ENCODE measurements at regions not wholly inside any gene's neighbourhood (a gene's known extent, or its start where the extent isn't known, plus 50 kb on each side); places are given as distances from the start of the nearest gene placed in this dataset.

DNA sequence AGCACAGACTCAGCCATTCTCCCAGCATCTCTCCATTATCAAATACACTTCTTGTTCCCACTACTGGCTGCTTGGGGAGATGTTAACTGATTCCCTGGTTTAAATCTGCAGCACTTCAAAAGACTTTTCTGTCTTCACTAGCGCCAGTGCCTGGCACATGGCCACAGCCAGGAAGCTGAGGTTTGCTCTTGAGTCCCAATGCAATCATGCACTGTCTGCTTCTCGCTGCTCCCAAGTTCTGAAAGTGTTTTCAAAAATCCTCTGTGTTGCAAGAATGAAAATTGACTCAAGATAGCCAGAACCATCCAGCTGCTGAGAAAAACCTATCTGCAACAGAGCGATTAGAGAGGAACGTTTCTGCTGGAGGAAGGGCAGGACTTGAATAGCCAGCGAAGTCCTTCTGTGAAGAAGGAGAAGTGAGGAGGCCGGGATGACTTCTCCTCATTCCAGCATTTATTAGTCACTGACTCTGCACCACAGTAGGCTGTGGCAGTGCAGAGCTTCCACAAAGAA is 358.4 kb upstream of the NR2F2 start:
- TF ChIP-seq, protein P1, sequence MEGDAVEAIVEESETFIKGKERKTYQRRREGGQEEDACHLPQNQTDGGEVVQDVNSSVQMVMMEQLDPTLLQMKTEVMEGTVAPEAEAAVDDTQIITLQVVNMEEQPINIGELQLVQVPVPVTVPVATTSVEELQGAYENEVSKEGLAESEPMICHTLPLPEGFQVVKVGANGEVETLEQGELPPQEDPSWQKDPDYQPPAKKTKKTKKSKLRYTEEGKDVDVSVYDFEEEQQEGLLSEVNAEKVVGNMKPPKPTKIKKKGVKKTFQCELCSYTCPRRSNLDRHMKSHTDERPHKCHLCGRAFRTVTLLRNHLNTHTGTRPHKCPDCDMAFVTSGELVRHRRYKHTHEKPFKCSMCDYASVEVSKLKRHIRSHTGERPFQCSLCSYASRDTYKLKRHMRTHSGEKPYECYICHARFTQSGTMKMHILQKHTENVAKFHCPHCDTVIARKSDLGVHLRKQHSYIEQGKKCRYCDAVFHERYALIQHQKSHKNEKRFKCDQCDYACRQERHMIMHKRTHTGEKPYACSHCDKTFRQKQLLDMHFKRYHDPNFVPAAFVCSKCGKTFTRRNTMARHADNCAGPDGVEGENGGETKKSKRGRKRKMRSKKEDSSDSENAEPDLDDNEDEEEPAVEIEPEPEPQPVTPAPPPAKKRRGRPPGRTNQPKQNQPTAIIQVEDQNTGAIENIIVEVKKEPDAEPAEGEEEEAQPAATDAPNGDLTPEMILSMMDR (IDR thresholded peaks at IDR 0.05; ENCODE audit: control extremely low read depth in 1 of 3, insufficient read depth in 1 of 3, low read depth in 1 of 3, low read length in 3 of 3): no peak
- TF ChIP-seq SIX5 (IDR thresholded peaks at IDR 0.05; ENCODE audit: low read depth, low read length): no peak
- no peak for TF ChIP-seq SIN3A (conservative IDR thresholded peaks at IDR 0.05 in 1 of 2, IDR thresholded peaks at IDR 0.05 in 1 of 2; ENCODE audit: low read depth in 1 of 2, low read length in 2 of 2)
- TF ChIP-seq, protein P2, sequence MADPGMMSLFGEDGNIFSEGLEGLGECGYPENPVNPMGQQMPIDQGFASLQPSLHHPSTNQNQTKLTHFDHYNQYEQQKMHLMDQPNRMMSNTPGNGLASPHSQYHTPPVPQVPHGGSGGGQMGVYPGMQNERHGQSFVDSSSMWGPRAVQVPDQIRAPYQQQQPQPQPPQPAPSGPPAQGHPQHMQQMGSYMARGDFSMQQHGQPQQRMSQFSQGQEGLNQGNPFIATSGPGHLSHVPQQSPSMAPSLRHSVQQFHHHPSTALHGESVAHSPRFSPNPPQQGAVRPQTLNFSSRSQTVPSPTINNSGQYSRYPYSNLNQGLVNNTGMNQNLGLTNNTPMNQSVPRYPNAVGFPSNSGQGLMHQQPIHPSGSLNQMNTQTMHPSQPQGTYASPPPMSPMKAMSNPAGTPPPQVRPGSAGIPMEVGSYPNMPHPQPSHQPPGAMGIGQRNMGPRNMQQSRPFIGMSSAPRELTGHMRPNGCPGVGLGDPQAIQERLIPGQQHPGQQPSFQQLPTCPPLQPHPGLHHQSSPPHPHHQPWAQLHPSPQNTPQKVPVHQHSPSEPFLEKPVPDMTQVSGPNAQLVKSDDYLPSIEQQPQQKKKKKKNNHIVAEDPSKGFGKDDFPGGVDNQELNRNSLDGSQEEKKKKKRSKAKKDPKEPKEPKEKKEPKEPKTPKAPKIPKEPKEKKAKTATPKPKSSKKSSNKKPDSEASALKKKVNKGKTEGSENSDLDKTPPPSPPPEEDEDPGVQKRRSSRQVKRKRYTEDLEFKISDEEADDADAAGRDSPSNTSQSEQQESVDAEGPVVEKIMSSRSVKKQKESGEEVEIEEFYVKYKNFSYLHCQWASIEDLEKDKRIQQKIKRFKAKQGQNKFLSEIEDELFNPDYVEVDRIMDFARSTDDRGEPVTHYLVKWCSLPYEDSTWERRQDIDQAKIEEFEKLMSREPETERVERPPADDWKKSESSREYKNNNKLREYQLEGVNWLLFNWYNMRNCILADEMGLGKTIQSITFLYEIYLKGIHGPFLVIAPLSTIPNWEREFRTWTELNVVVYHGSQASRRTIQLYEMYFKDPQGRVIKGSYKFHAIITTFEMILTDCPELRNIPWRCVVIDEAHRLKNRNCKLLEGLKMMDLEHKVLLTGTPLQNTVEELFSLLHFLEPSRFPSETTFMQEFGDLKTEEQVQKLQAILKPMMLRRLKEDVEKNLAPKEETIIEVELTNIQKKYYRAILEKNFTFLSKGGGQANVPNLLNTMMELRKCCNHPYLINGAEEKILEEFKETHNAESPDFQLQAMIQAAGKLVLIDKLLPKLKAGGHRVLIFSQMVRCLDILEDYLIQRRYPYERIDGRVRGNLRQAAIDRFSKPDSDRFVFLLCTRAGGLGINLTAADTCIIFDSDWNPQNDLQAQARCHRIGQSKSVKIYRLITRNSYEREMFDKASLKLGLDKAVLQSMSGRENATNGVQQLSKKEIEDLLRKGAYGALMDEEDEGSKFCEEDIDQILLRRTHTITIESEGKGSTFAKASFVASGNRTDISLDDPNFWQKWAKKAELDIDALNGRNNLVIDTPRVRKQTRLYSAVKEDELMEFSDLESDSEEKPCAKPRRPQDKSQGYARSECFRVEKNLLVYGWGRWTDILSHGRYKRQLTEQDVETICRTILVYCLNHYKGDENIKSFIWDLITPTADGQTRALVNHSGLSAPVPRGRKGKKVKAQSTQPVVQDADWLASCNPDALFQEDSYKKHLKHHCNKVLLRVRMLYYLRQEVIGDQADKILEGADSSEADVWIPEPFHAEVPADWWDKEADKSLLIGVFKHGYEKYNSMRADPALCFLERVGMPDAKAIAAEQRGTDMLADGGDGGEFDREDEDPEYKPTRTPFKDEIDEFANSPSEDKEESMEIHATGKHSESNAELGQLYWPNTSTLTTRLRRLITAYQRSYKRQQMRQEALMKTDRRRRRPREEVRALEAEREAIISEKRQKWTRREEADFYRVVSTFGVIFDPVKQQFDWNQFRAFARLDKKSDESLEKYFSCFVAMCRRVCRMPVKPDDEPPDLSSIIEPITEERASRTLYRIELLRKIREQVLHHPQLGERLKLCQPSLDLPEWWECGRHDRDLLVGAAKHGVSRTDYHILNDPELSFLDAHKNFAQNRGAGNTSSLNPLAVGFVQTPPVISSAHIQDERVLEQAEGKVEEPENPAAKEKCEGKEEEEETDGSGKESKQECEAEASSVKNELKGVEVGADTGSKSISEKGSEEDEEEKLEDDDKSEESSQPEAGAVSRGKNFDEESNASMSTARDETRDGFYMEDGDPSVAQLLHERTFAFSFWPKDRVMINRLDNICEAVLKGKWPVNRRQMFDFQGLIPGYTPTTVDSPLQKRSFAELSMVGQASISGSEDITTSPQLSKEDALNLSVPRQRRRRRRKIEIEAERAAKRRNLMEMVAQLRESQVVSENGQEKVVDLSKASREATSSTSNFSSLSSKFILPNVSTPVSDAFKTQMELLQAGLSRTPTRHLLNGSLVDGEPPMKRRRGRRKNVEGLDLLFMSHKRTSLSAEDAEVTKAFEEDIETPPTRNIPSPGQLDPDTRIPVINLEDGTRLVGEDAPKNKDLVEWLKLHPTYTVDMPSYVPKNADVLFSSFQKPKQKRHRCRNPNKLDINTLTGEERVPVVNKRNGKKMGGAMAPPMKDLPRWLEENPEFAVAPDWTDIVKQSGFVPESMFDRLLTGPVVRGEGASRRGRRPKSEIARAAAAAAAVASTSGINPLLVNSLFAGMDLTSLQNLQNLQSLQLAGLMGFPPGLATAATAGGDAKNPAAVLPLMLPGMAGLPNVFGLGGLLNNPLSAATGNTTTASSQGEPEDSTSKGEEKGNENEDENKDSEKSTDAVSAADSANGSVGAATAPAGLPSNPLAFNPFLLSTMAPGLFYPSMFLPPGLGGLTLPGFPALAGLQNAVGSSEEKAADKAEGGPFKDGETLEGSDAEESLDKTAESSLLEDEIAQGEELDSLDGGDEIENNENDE (IDR thresholded peaks at IDR 0.05; ENCODE audit: insufficient replicate concordance, low read length): no peak
- TF ChIP-seq TAF1 (IDR thresholded peaks at IDR 0.05; ENCODE audit: low read depth, low read length): no peak

All from H1 (cell line).